ENCODE measurements at regions not wholly inside any gene's neighbourhood (a gene's known extent, or its start where the extent isn't known, plus 50 kb on each side); places are given as distances from the start of the nearest gene placed in this dataset.
A peak's percentile ranks its signal among the peaks of the same experiment; 100 is the strongest.

GRCh38 chr16:80033783-80034468 lies 433.4 kb upstream of the MAF start:
- no peak for DNase-seq

GRCh38 chr16:80029761-80030481 lies 429.4 kb upstream of the MAF start:
- peak; percentile 37 for DNase-seq

GRCh38 chr16:80029381-80029630 lies 428.8 kb upstream of the MAF start:
- no peak for DNase-seq

GRCh38 chr16:80028581-80029380 lies 428.2 kb upstream of the MAF start:
- DNase-seq = peak; percentile 79

GRCh38 chr16:80027007-80027965 lies 426.7 kb upstream of the MAF start:
- DNase-seq = peak; percentile 13

GRCh38 chr16:80025236-80025635 lies 424.7 kb upstream of the MAF start:
- no peak for DNase-seq

GRCh38 chr16:80024443-80024842 lies 423.9 kb upstream of the MAF start:
- DNase-seq = no peak

- no peak for DNase-seq
Measured at GRCh38 chr16:80023865-80024264, 423.3 kb upstream of the MAF start.

GRCh38 chr16:80019395-80019794 lies 418.9 kb upstream of the MAF start:
- DNase-seq = no peak

- no peak for DNase-seq
Measured at GRCh38 chr16:80018466-80018865, 417.9 kb upstream of the MAF start.

GRCh38 chr16:80016731-80017326 lies 416.3 kb upstream of the MAF start:
- no peak for DNase-seq

- DNase-seq = no peak
Measured at GRCh38 chr16:80015566-80015965, 415.0 kb upstream of the MAF start.

GRCh38 chr16:80014241-80014939 lies 413.9 kb upstream of the MAF start:
- DNase-seq = no peak

GRCh38 chr16:80012586-80012985 lies 412.0 kb upstream of the MAF start:
- DNase-seq = no peak

GRCh38 chr16:80009971-80010659 lies 409.6 kb upstream of the MAF start:
- DNase-seq = no peak

- DNase-seq = no peak
Measured at GRCh38 chr16:80008857-80009256, 408.3 kb upstream of the MAF start.

- no peak for DNase-seq
Measured at GRCh38 chr16:80007231-80007630, 406.7 kb upstream of the MAF start.

- no peak for DNase-seq
Measured at GRCh38 chr16:80006241-80007215, 406.0 kb upstream of the MAF start.

GRCh38 chr16:80004113-80004512 lies 403.6 kb upstream of the MAF start:
- no peak for DNase-seq

- DNase-seq = no peak
Measured at GRCh38 chr16:80002261-80002660, 401.7 kb upstream of the MAF start.
